Right renal pelvis (tissue), 4 donors: ENCODE measurements at regions not wholly inside any gene's neighbourhood (a gene's known extent, or its start where the extent isn't known, plus 50 kb on each side); places are given as distances from the start of the nearest gene placed in this dataset.

ENCODE experiments used
- DNase-seq, 4 donors: peaks; one replicate each; pipeline ENCODE4 v3.0.0-alpha.2; 2013; ENCODE audit warnings: low read depth in 4 of 4, low spot score in 3 of 4, missing footprints in 1 of 4

- no peak for DNase-seq
Measured at GRCh38 chr3:148428862-148429605, 268.7 kb upstream of the AGTR1 start.

DNA sequence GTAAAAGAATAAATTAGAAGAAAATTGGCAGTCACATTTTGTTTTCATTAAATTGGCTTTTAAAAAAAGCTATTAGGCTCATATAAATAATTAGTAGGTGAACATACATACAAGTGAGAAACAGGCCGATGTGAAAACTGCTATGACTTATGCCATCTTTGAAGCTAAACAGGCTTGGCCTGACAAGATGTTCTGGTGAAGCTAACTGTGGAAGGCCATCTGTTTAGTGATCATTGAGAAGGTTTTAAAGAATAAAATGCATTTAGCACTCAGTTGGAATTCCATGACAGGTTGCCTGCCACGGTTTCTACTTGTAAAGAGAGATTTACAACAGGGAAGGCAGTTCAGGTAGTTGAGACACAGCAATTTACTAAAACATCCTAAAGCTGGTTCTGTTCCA lies 264.0 kb upstream of the AGTR1 start:
- DNase-seq = no peak

DNA sequence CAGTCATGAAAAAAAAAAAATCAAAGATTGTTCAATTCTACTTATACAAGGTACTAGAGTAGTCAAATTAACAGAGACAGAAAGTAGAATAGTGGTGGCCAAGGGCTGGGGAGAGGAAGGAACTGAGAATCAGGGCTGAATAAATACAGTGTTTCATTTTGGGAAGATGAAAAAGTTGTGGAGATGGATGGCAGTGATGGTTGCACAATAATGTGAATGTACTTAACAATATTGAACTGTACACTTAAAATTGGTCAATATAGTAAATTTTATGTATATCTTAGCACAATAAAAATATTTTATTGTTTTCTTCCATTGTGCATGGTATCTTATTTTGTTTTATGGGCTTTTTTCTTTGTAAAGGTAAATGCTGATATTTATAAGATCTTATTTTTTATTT lies 262.2 kb upstream of the AGTR1 start:
- no peak for DNase-seq

- DNase-seq = no peak
Measured at GRCh38 chr3:148439254-148439822, 258.4 kb upstream of the AGTR1 start.

DNA sequence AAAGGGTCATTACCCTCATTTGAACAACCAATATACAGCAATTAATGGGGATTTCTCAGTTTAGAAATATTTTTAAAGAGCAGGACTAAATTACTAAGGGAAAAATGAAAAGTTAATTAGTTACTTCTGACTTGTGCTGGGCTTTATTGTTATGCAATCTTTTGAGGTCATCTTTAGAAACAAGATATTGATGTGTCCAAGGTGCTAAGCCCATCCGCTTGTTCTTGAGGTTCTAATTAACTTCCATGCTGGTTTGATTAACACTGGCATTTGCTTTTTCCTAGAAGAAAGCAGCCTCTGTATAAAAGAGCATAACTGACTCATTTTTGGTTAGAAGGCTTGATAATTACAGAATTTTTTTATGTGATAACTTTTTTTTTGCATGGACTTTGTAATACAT lies 256.5 kb upstream of the AGTR1 start:
- no peak for DNase-seq

GRCh38 chr3:148450819-148451218 lies 246.9 kb upstream of the AGTR1 start:
- DNase-seq = no peak

DNA sequence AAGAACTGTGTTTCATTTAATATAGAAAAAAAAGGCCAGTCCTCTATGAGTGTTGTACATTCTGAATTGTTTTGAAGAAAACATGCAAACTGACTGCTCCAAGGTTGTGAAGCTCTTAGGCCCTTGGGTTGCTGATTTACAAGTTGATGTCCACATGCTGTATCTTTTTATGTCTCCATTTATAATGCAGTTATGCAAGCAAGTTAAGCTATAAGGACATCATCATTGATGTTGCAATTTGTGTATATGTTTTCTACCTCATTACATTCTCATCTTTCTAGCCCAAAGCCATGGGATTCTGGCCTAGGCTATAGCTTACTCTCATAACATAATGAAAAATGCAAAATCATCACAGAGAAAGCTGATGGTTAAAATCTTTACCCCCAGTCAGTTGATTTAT lies 245.7 kb upstream of the AGTR1 start:
- no peak for DNase-seq

GRCh38 chr3:148453781-148454191 lies 243.9 kb upstream of the AGTR1 start:
- DNase-seq = no peak

GRCh38 chr3:148455098-148455497 lies 242.6 kb upstream of the AGTR1 start:
- DNase-seq = no peak

DNA sequence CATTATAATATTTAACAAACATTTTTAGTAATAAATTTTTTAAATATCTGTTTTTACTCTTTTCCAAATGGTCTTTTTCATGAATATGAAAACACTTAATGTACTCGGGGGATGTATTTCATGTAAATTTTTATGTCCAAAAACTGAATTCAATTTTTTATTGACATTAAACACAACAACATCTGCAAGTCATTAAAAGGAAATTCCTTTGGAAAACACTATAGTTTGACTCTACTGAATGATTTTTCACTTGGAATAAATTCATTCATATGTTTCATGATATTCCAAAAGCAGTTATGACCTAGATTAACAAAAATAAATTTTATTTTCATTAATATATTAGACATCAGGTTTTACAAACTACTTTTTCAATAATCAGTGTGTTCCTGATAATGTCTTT lies 239.8 kb upstream of the AGTR1 start:
- DNase-seq = no peak

DNA sequence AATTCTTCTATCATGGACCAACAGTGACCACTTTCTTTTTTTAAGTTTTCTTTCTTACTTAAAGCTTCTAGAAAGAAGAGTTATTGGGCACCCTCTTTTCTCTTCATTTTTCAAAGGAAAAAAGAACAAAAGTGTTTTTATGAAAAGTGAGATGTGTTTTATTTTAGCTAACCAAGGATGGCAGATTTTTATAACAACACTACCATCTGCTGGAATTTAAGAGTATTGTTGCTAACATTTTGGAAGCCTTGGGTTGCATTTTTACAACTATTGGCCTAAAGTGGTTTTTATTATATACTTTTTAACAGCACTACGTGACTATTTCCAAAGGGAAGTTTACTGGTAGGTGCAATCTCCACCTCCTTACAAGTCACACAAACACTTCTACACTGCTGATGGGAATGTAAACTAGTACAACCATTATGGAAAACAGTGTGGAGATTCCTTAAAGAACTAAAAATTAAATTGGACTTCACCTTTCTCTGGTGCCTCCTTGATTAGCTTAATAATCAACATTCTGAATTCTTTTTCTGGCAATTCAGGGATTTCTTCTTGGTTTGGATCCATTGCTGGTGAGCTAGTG lies 237.7 kb upstream of the AGTR1 start:
- DNase-seq = no peak

GRCh38 chr3:148460686-148461085 lies 237.0 kb upstream of the AGTR1 start:
- no peak for DNase-seq

GRCh38 chr3:148464246-148464645 lies 233.5 kb upstream of the AGTR1 start:
- DNase-seq = no peak

DNA sequence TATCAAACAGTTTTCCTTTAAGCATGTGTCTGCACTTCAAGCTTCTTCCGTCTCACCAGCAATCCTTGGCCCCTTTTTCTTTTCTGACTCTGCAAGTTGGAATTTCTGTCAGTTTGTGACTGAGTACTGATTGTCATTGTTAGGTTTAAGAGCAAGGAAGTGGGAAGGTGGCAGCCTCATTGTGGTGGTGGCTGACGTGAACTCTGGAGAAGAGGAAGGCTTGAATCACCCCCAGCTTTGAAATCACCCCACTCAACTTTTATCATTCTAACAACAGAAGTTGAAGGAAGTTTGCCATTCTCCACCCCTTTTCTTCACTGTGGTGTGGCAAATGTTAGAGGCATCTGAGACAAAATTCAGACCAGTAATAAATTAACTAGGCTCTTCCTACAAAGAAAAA lies 231.6 kb upstream of the AGTR1 start:
- DNase-seq = no peak

- DNase-seq = no peak
Measured at GRCh38 chr3:148466980-148467740, 230.5 kb upstream of the AGTR1 start.

DNA sequence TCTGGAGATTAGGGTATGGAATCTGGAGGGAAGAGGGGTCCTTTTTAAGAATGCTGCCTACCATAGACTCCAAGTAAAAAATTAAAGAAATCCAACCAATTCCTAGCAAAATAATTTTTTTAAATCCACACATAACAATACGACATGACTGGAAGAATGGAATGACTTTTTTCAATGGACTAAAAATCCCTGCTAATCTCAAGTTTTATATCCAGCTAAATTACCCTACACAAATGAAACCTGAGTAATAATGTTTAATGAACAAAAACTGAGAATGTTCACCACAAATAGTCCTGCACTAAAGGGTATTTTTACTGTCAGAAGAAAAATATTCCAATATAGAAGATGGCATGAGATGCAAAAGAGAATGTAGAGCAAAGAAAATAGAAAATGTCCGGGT lies 220.3 kb upstream of the AGTR1 start:
- no peak for DNase-seq

GRCh38 chr3:148493631-148494030 lies 204.1 kb upstream of the AGTR1 start:
- DNase-seq = no peak

DNA sequence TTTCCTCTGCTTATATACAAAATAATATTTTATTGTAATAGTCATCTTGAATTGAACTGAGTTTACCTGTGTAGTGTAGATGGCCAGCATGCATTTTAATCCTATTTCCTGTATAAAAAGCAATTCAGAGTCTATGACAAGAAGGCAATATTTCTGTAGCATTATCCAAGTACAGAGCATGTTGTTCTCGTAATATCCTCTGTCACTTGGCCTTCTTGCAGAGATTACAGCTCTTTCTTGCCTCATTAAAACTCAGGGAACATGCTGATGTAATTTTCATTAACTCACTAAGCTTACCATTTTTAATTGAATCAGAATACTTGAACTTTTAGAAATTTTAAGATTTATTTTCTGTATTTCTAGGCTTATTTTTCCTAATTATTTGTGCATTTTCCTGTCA lies 203.3 kb upstream of the AGTR1 start:
- DNase-seq = no peak

DNA sequence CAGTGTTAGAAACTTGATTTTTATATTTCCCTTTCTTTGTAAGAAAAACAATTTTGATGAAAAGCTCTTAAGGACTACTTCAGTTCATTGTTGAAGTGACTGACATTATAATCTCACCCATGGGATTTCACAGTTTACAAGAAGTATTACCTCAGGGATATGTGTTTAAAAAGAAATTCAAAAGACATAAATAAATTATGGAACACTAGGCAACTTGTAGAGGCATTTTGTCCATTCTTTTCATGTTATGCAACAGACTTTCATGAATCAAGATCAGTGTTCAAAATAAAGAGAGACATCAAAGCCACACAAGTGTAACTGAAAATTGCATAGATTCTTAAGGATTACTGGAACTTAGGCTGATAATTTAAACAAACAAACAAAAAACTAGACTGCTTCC lies 196.8 kb upstream of the AGTR1 start:
- peak in 2 of 4 donors; percentile 3 to 25 for DNase-seq

DNA sequence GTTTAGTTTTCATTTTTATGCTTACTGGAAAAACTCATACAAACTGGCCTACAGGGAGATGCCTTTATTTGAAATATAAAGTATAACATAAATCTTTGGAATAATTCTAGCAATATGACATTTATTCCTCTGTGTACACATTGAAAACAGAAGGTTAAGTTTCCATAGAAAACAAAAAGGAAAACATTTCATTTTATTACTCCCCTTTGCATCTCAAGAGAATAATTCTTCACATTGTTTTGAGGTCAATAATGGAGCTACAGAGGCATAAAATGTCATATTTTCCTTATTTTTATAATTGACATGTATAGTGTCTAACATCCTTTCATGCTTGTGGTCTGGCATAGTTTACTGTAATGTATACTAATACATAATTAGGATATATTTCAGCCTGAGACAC lies 187.6 kb upstream of the AGTR1 start:
- DNase-seq = no peak

DNA sequence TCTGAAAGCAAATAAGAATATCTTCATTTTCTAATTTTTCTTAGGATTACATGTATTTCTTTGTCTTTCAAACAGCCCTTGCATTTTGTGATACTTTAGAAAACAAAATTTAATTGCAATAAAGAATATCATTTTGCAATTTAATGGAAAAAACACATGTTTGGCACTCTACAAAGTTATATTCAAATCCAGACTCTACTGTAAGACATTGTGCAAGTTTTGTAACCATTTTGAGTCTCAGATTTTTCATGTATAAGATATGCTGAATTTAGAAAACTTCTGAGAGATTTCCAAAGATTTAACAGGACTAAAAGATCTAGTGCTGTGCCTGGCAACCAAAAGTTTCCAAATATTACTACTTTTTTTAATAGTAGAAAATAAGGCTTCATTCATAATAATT lies 187.1 kb upstream of the AGTR1 start:
- DNase-seq = no peak

GRCh38 chr3:148512648-148513047 lies 185.1 kb upstream of the AGTR1 start:
- no peak for DNase-seq
